ELF-1 (cell line): ENCODE measurements at regions not wholly inside any gene's neighbourhood (a gene's known extent, or its start where the extent isn't known, plus 50 kb on each side); places are given as distances from the start of the nearest gene placed in this dataset.

Source experiments
- DNase-seq: peaks from one replicate; pipeline ENCODE4 v3.0.0-alpha.2; 2016; ENCODE audit warnings: low read depth, low spot score

GRCh38 chr6:134117409-134117808 lies 65.0 kb upstream of the SLC2A12 start:
- no peak for DNase-seq

GRCh38 chr6:134115715-134116074 lies 63.3 kb upstream of the SLC2A12 start:
- DNase-seq: no peak

- peak; percentile 29 for DNase-seq
Measured at GRCh38 chr6:134114918-134115714, 62.7 kb upstream of the SLC2A12 start.

- DNase-seq: no peak
Measured at GRCh38 chr6:134114489-134114888, 62.1 kb upstream of the SLC2A12 start.

- DNase-seq: no peak
Measured at GRCh38 chr6:134111726-134112125, 59.3 kb upstream of the SLC2A12 start.

- DNase-seq: peak; percentile 58
Measured at GRCh38 chr6:134111062-134111677, 58.7 kb upstream of the SLC2A12 start.

- no peak for DNase-seq
Measured at GRCh38 chr6:134106702-134107101, 54.3 kb upstream of the SLC2A12 start.

- DNase-seq: peak; percentile 52
Measured at GRCh38 chr6:134105940-134106339, 53.5 kb upstream of the SLC2A12 start.

GRCh38 chr6:134103006-134103405 lies 50.6 kb upstream of the SLC2A12 start:
- DNase-seq: no peak
